ENCODE measurements at regions not wholly inside any gene's neighbourhood (a gene's known extent, or its start where the extent isn't known, plus 50 kb on each side); places are given as distances from the start of the nearest gene placed in this dataset.

GRCh38 chr11:23679981-23680380, 816.9 kb upstream of the LUZP2 start:
- H3K4me3 ChIP-seq (replicated peaks in 1 of 2; ENCODE audit: low read depth in 2 of 2, low read length in 2 of 2): no peak overlapping the region
- no peak for DNase-seq (ENCODE audit: low read depth in 2 of 2)
- no peak for TF ChIP-seq CTCF (IDR thresholded peaks at IDR 0.05; ENCODE audit: low read depth, low read length)

GRCh38 chr11:23680488-23681230, 816.2 kb upstream of the LUZP2 start:
- TF ChIP-seq CTCF (IDR thresholded peaks at IDR 0.05; ENCODE audit: low read depth, low read length): no peak
- no peak for DNase-seq (ENCODE audit: low read depth in 2 of 2)
- no peak overlapping the region for H3K4me3 ChIP-seq (replicated peaks in 1 of 2; ENCODE audit: low read depth in 2 of 2, low read length in 2 of 2)

DNA sequence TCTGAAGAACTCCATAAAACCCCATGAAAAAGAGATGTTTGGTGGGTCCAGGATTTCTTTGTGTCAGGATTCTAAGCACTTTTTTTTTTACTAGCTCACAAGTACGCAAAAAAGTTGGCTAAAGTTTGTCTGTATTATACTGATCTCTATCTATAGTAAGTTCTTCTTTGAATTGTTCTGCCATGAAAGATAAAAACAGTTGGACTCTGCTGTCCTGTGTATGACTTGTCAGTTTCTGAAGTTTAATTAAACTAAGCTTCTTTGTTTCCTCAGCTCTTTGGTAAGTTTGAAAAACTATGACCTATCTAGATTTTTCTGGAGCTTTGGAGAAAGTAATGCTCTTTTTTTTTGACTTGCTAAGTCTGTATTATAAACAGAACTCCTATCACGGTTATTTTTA, 812.2 kb upstream of the LUZP2 start:
- TF ChIP-seq CTCF (IDR thresholded peaks at IDR 0.05; ENCODE audit: low read depth, low read length): no peak
- H3K4me3 ChIP-seq (replicated peaks in 1 of 2; ENCODE audit: low read depth in 2 of 2, low read length in 2 of 2): no peak overlapping the region
- no peak for DNase-seq (ENCODE audit: low read depth in 2 of 2)

DNA sequence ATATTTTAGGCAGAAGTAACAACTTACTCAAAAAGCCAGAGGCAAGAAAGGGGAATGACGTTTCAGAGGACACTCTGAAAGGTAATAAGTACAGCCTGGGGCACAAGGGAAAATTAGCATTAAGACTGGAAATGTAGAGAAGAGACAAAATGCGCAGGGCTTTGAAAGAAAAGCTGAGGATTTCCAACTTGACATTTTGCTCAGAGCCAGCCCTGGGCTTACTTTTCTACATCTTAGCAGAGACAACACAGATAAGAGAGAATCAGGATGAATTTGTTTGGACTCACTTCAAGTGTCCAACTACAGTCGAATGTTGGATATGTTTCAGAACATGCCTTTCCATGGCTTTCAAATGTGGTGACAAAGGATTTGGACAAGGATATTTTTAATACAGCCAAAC, 808.9 kb upstream of the LUZP2 start:
- H3K4me3 ChIP-seq (replicated peaks in 1 of 2; ENCODE audit: low read depth in 2 of 2, low read length in 2 of 2): no peak overlapping the region
- no peak for DNase-seq (ENCODE audit: low read depth in 2 of 2)
- no peak for TF ChIP-seq CTCF (IDR thresholded peaks at IDR 0.05; ENCODE audit: low read depth, low read length)

- no peak for DNase-seq (ENCODE audit: low read depth in 2 of 2)
- H3K4me3 ChIP-seq (replicated peaks in 1 of 2; ENCODE audit: low read depth in 2 of 2, low read length in 2 of 2): no peak overlapping the region
- no peak for TF ChIP-seq CTCF (IDR thresholded peaks at IDR 0.05; ENCODE audit: low read depth, low read length)
Observed at GRCh38 chr11:23688411-23688810, 808.4 kb upstream of the LUZP2 start.

- no peak for TF ChIP-seq CTCF (IDR thresholded peaks at IDR 0.05; ENCODE audit: low read depth, low read length)
- no peak overlapping the region for H3K4me3 ChIP-seq (replicated peaks in 1 of 2; ENCODE audit: low read depth in 2 of 2, low read length in 2 of 2)
- peak; percentile 18 to 41 for DNase-seq (ENCODE audit: low read depth in 2 of 2)
Observed at GRCh38 chr11:23688835-23689234, 808.0 kb upstream of the LUZP2 start.

Data from cardiac fibroblast (primary cell).